ES-I3 (cell line): ENCODE measurements at regions not wholly inside any gene's neighbourhood (a gene's known extent, or its start where the extent isn't known, plus 50 kb on each side); places are given as distances from the start of the nearest gene placed in this dataset.

Source experiments
- H3K36me3 ChIP-seq: 2 replicates; pipeline ENCODE4 v1.6.1; 2013; ENCODE audit warnings: mild to moderate bottlenecking, low read length, control low read depth, moderate library complexity; ENCODE audit not compliant: insufficient read depth
- H3K4me1 ChIP-seq: 2 replicates; pipeline ENCODE4 v1.6.1; 2013; ENCODE audit warnings: mild to moderate bottlenecking, control low read depth, low read length; ENCODE audit not compliant: insufficient read depth
- H3K9ac ChIP-seq: 2 replicates; pipeline ENCODE4 v1.6.1; 2013; ENCODE audit warnings: low read depth, mild to moderate bottlenecking, low read length, moderate library complexity
- H3K9me3 ChIP-seq: 2 replicates; pipeline ENCODE4 v1.6.1; 2013; ENCODE audit warnings: mild to moderate bottlenecking, low read length, moderate library complexity; ENCODE audit not compliant: control insufficient read depth, insufficient read depth

DNA sequence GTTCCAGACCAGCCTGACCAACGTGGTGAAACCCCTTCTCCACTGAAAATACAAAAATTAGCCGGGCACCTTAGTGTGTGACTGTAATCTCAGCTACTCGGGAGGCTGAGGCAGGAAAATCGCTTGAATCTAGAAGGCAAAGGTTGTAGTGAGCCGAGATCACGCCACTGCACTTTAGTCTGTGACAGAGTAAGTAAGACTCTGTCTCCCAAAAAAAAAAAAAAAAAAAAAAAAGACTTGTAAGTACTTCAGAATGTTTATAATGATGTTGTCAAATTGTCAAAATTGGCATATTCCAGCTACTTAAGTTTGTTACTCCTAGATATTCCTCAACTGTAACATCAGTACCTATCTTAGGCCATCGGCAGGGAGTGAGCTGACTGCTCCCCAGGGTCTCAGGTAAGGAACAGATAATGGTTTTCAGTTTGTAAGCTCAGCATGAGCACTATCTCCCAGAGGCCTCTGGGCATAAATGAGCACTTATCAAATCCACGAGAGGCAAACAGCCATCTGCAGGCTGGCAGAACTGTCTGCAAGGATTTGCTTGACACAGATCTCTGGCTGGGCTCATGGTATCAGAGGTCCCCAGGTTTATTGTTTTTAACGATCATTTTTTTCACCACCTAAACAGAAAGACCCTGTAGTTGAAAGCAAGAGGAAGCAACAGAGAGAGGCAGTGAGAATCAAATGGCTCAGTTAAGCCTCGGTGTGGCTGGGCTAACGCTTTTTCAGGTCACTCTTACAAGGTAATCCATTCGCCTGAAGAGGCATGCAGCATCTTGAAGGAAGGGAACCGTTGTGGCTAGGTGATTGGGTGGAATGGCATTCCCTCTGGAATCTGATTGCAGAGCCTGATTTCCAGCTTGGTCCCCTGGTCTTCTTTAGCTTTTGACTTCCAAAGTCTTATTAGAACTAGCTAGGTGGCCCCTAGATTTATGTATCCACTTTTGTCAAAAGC, 115.9 kb downstream of the LY86 start:
- no peaks in the 10 kb centered on the region for H3K9me3 ChIP-seq
- no peaks in the 10 kb centered on the region for H3K4me1 ChIP-seq
- H3K36me3 ChIP-seq, result no peaks in the 10 kb centered on the region
- no peak overlapping the region for H3K9ac ChIP-seq

DNA sequence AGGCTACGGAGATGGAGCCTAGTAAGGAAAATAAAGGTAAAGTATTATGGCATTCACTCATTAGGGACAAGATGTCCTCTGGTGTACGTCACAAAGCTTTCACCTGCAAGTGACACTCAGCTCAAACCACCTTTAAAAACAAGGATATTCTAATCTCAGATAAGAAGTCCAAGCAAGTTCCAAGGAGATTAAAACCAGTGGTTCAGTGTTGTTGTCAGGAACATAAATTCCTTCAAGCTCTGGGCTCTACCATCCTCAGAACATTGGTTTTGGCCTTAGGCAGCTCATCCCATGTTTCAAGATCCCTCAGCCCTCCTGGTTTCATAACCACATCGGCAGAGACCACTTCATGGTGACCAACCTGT, 116.5 kb downstream of the LY86 start:
- Histone ChIP-seq H3K9me3 (no peaks in the 10 kb centered on the region), H3K36me3 (no peaks in the 10 kb centered on the region), H3K4me1 (no peaks in the 10 kb centered on the region), H3K9ac (no peak overlapping the region)

DNA sequence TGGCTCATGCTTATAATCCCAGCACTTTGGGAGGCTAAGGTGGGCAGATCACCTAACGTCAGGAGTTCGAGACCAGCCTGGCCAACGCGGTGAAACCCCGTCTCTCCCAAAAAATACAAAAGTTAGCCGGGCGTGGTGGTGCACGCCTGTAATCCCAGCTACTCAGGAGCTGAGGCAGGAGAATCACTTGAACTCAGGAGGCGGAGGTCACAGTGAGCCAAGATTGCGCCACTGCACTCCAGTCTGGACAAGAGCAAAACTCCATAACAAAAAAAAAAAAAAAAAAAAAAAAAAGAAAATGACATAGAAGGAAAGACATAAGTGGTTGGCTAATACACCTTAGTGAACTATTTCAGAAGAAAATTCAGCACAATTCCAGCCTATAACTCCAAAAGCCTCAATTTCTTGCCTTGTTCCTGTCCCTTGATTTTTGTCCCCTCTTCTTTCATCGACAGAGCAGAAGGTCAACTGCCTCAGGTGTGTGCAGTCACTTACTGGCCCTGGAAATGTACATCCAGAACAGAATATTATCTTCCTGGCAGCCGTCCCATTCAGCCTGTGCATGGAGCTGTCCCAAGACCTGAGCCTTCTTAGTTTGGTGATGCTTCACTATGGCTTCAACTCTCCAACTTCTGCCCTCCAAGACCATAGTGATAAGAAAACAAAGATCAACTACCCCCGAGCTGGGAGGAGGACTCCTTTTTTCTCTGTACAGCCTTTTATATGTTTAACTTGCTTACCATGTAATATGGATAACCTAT, 117.6 kb downstream of the LY86 start:
- Histone ChIP-seq H3K9ac (no peak overlapping the region), H3K4me1 (no peaks in the 10 kb centered on the region), H3K9me3 (no peaks in the 10 kb centered on the region), H3K36me3 (no peaks in the 10 kb centered on the region)

DNA sequence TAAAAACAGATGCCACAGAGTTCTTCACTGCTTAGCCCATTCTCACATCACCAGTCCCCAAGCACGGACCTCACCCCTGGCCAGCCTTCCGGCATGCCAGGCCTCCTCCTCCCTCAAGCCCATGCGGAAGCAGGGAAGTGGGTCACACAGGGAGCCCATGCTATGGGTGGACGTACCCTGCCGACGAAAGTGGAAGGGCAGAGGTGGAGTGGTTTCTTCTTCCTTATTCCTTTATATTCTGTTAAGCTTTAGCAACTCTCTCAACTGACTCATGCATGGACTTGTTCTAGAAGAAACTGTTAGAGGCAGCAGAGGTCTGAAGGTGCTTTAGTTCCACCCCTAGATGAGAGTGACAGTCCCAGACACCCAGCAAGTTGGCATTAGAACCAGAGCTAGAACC, 118.6 kb downstream of the LY86 start:
- Histone ChIP-seq H3K9ac (no peak overlapping the region), H3K36me3 (no peaks in the 10 kb centered on the region), H3K9me3 (no peaks in the 10 kb centered on the region), H3K4me1 (peaks cover 2% of the 10 kb centered on the region; the same call in 1 of the 2 replicates)

DNA sequence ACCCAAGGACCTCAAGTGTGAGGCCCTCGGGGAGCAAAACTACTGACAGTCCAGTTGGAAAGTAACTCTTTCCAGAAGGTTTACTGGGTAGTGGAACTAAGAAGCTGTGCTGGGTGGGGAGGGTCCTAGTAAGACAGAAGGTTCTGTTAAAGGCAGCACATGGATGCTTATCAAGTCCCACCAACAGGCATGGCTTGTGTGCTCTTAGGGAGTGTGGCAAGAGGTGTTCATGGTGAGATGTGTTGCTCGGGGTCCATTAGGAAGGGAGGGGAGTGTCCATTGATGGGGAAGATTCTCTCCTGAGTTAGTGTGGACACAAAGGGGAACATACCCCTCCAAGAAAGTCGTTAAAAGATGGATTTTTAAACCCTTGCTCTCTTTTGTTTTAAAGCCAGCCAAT, 120.6 kb downstream of the LY86 start:
- Histone ChIP-seq H3K4me1 (peaks cover 7% of the 10 kb centered on the region), H3K36me3 (no peaks in the 10 kb centered on the region), H3K9me3 (no peaks in the 10 kb centered on the region), H3K9ac (no peak overlapping the region)

DNA sequence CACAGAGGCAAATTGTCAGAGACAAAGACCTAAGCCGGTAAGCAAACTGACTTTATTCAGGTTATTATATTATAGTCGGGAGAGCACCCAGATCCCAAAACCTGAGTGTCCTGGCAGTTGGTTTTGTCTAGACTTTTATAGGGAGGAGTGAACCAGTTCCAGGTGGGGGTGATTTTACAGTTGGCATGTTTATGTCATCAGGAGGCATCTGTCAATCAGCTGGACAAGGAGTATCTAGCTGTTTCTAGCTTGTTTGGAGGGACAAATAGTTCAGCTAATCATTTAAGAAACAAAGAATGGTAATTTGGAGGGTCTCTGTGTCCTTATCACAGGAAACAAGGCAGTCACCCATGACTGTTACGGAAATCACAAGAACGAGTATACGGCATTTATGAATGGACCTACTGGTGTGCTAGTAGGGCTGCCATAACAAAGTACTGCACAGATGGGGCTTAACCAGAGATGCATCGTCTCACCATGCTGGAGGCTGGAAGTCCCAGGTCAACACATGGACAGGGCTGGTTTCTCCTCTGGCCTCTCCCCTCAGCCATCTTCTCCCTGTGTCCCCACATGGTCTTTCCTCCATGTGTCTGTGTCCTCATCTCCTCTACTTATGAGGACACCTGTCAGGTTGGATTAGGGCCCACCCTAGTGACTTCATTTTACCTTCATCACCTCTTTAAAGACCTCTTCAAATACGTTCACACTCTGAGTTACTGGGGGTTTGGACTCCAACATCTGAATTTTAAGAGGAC, 122.7 kb downstream of the LY86 start:
- H3K36me3 ChIP-seq, result no peaks in the 10 kb centered on the region
- H3K9me3 ChIP-seq, result no peaks in the 10 kb centered on the region
- peaks cover 12% of the 10 kb centered on the region for H3K4me1 ChIP-seq
- no peak overlapping the region for H3K9ac ChIP-seq

DNA sequence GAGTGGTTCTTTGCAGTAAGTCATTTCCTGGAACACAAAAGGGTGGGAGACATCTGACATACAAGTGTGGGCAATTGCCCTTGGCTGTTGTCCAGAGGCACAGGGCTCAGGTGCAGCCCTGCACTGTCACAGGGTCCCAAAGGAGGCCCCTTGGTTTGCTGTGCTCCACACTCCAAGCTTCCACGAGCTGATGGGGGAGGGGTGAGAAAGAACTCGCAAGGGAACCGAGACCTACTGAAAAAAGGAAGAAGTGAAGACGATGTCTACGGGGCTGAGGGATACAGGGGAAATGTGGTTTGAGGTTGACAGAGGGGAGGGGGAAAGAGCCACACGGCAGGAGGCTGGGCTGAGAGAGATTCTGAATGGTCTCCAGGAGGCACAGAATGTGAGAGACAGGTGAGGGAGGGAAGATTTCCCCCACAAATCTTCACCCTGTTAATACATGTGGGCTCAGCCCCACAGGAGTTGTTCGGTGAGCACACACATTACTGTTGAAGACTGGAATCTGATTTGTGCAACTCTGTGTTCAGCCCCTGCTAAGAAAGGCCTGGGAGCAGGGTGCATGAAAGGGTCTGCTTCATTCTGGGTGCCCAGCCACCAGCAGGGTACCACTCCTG, 123.4 kb downstream of the LY86 start:
- no peak overlapping the region for H3K9ac ChIP-seq
- no peaks in the 10 kb centered on the region for H3K9me3 ChIP-seq
- no peaks in the 10 kb centered on the region for H3K36me3 ChIP-seq
- H3K4me1 ChIP-seq, result peaks cover 12% of the 10 kb centered on the region

DNA sequence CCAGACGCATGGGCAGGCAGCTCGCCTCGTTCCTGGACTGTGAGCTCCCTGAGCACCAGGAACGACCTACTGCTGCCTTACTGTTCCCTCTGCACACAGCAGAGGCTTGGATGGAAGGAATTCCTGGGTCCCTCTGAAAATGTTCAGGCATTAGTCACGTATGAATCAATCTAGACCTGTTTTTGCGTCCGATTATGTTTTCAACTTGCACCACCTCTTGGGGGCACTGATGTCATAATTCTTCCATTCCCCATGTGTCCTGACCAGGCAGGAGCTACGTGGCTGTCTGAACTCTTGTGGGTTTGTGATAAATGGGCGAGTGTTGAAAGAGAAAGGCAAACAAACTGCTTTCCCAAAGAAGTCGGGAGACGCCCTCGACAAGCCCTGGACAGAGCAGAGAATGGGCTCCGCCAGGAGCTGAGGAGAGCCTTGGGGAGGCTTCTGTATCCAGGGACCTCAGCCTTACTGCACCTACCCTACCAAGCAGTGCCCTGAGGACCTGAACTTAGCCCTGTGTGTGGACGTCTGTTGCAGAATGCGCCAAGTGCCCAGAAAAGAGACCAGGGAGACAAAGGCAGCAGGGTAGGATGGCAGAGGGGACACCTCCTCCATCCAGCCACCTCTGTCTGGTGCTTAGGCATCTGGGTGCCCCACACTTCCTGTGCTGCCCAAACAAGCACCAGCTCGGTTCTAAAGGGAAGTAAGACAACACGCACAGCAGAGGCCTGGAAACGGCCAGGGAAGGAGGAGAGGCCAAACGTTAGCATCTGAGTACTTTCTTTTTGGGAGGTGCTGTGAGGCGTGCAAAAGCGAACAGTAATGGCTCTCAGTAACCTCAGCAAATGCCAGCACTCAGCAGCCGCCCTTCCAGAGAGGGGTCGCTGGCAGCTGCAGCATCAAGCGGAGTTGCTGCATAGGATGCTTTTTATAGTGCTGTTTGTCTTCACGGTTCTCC, 124.2 kb downstream of the LY86 start:
- peaks cover 12% of the 10 kb centered on the region for H3K4me1 ChIP-seq
- no peak overlapping the region for H3K9ac ChIP-seq
- H3K9me3 ChIP-seq, result no peaks in the 10 kb centered on the region
- no peaks in the 10 kb centered on the region for H3K36me3 ChIP-seq

DNA sequence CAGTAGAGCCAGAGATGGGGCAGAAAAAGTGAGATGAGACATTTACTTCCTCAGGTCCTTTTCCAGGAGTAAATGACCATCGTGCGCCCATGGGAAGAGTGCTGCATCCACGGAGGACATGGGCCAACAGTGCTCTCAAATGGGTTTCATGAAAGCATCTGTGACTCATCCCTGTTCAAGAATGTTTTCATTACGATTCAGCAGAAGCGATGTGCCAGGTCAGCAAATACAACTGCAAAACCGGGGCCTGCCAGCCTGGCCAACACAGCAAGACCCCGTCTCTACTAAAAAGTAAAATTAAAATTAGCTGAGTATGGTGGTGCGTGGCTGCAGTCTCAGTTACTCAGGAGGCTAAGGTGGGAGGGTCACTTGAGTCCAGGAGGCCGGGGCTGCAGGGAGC, 125.1 kb downstream of the LY86 start:
- H3K9me3 ChIP-seq, result no peaks in the 10 kb centered on the region
- no peak overlapping the region for H3K9ac ChIP-seq
- peaks cover 12% of the 10 kb centered on the region for H3K4me1 ChIP-seq
- no peaks in the 10 kb centered on the region for H3K36me3 ChIP-seq

DNA sequence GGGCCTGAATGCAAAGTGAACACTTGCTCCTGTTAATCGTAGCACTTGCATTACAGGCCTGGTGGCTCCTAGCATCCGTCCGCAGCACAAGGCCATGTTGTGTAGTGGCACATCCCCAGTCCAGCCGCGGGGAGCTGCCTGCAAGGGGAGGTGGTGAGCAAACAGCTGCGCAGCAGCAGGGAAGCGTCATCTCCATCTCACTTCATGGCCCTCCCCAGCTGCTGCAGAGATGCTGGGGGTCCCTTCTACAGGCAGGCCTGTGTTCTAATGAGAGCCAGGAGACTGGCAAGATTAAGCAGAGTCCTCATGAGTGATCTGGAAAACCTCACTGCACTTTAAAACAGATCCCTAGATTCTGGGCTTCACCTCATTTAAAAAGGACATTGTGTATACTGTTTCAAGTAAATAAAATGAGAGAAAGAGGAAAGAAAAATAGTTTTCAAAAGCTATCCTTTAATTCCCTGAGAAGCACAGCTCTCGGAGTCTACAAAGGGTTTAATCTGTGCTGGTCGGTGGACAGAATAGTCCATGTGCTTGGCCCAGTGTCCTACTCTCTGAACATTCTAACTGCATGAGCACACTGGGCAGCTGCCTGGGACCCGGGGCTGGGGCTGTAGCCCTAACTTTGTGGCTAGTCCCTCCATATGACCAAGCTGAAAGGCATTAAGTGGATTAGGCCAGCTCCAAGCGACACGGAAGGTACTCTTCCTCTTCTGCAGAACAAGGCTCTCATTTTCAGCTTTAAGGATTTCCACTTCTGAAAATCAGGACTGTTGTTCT, 125.8 kb downstream of the LY86 start:
- Histone ChIP-seq H3K9ac (no peak overlapping the region), H3K36me3 (no peaks in the 10 kb centered on the region), H3K9me3 (no peaks in the 10 kb centered on the region), H3K4me1 (peaks cover 12% of the 10 kb centered on the region)

DNA sequence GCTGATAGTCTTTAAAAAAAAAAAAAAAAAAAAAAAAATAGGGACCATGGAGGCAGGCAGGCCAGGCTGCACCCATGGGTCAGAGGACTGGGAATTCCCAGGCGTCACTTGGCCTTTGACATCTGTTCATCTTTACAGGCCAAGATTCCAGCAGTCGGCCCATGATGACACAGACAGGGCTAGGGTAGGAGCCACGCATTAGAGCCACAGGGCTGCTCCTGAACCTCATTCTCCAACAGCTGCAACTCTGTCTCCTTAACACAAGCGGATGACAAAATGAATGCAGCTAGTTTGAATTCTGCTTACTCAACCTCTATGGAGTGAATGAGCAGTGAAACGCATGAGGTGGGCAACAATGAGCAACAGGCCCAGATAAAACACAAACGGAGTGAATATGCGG, 126.4 kb downstream of the LY86 start:
- peaks cover 12% of the 10 kb centered on the region for H3K4me1 ChIP-seq
- H3K9ac ChIP-seq, result no peak overlapping the region
- no peaks in the 10 kb centered on the region for H3K36me3 ChIP-seq
- no peaks in the 10 kb centered on the region for H3K9me3 ChIP-seq

DNA sequence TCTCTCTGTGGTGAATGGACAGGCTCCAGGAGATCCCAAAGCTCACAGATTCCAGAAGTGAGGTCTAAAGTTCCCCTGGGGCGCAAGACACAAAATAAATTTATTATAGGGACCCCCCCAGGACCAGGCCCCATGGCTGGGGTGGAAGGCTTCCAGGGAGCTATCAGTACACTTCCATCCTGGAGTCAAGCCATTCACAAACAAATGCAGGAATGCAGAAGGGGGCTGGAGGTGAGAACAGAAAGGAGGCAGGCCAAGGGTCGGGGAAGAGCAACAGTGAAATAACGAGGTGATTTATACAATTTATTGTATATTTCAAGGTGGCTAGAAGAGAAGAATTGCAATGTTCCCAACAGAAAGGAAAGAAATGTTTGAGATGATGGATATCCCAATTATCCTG, 126.9 kb downstream of the LY86 start:
- H3K9ac ChIP-seq, result no peak overlapping the region
- peaks cover 12% of the 10 kb centered on the region for H3K4me1 ChIP-seq

More for the DNA sequence above, 126.9 kb downstream of the LY86 start:
- H3K9me3 ChIP-seq, result no peaks in the 10 kb centered on the region
- no peaks in the 10 kb centered on the region for H3K36me3 ChIP-seq
